PC-9 (cell line): ENCODE measurements at regions not wholly inside any gene's neighbourhood (a gene's known extent, or its start where the extent isn't known, plus 50 kb on each side); places are given as distances from the start of the nearest gene placed in this dataset.

Experiments
- BruUV-seq: library from RNA; stranded (reverse); fragments of 400-500 nt; replicated peaks from 2 replicates; lab custom pipeline; 2021; lab: Mats Ljungman, UMichigan
- CTCF ChIA-PET: fragments of 300-600 bp; sonication (Branson Sonifier 250); formaldehyde crosslinking; loops from one replicate; lab custom pipeline; 2022; ENCODE audit warnings: antibody characterized with exemption; lab: Charles Lee
- POLR2A ChIA-PET: fragments of 300-600 bp; sonication (Branson Sonifier 250); formaldehyde crosslinking; loops from one replicate; lab custom pipeline; 2022; ENCODE audit warnings: antibody characterized with exemption; ENCODE audit not compliant: unreplicated experiment; lab: Charles Lee
- DNase-seq, 2 experiments: peaks; one replicate each; pipeline versions ENCODE4 v3.0.0 to v3.0.0-alpha.2; 2015 to 2022; ENCODE audit warnings: mixed read lengths in 1 of 2
- H2AFZ ChIP-seq: fragments of 200-600 bp; sonication (generic); 2 replicates; pipeline ENCODE4 v1.8.1; 2017; ENCODE audit warnings: antibody characterized with exemption
- H3F3A ChIP-seq: fragments of 200-600 bp; sonication (generic); 2 replicates; pipeline ENCODE4 v1.8.1; 2017; ENCODE audit warnings: antibody characterized with exemption, mild to moderate bottlenecking, low read depth; ENCODE audit not compliant: insufficient read depth
- H3K27ac ChIP-seq: fragments of 200-600 bp; sonication (generic); 2 replicates; pipeline ENCODE4 v1.6.1; 2016; ENCODE audit warnings: mixed run types
- H3K27me3 ChIP-seq: fragments of 200-600 bp; sonication (generic); 2 replicates; pipeline ENCODE4 v1.6.1; 2016; ENCODE audit warnings: low read depth, mixed run types; ENCODE audit not compliant: insufficient read depth
- H3K36me3 ChIP-seq: fragments of 200-600 bp; sonication (generic); 2 replicates; pipeline ENCODE4 v1.6.1; 2016; ENCODE audit warnings: low read depth, mixed run types
- H3K4me1 ChIP-seq: fragments of 200-600 bp; sonication (generic); replicated peaks from 2 replicates; pipeline ENCODE4 v1.6.1; 2016; ENCODE audit warnings: mixed run types; ENCODE audit not compliant: insufficient read depth
- H3K4me2 ChIP-seq: fragments of 200-600 bp; sonication (generic); 2 replicates; pipeline ENCODE4 v1.6.1; 2017; ENCODE audit warnings: mixed run types
- H3K4me3 ChIP-seq: fragments of 200-600 bp; sonication (generic); 2 replicates; pipeline ENCODE4 v1.6.1; 2016; ENCODE audit warnings: mixed run types
- H3K79me2 ChIP-seq: fragments of 200-600 bp; sonication (generic); 2 replicates; pipeline ENCODE4 v1.6.1; 2017; ENCODE audit warnings: low read depth, mixed run types
- H3K9me2 ChIP-seq: fragments of 200-600 bp; sonication (generic); 2 replicates; pipeline ENCODE4 v1.8.1; 2017; ENCODE audit warnings: mild to moderate bottlenecking; ENCODE audit not compliant: insufficient read depth
- H3K9me3 ChIP-seq: fragments of 200-600 bp; sonication (generic); 2 replicates; pipeline ENCODE4 v1.8.1; 2016; ENCODE audit warnings: low read depth; ENCODE audit not compliant: insufficient read depth
- H4K20me1 ChIP-seq: fragments of 200-600 bp; sonication (generic); 2 replicates; pipeline ENCODE4 v1.8.1; 2017; ENCODE audit not compliant: insufficient read depth
- CTCF ChIP-seq: fragments of 200-600 bp; sonication (generic); conservative IDR thresholded peaks from 2 replicates; pipeline ENCODE4 v1.6.1; 2017; ENCODE audit warnings: mixed run types, antibody characterized with exemption, mild to moderate bottlenecking, moderate library complexity
- EZH2 ChIP-seq: fragments of 200-600 bp; sonication (generic); IDR thresholded peaks from 2 replicates; pipeline ENCODE4 v1.8.0; 2017; ENCODE audit warnings: antibody characterized with exemption, low read depth
- intact Hi-C: fragments of 100-400 bp; cut with micrococcal nuclease; formaldehyde crosslinking; loops from one replicate; pipeline ENCODE4 v1.10.0; 2022; ENCODE audit not compliant: unreplicated experiment

- Histone ChIP-seq H3K9me3 (no peaks in the 10 kb centered on the region), H3K27me3 (no peaks in the 10 kb centered on the region), H3K9me2 (no peaks in the 10 kb centered on the region; the same call in 1 of the 2 replicates), H3K36me3 (no peaks in the 10 kb centered on the region), H3F3A (no peaks in the 10 kb centered on the region), H2AFZ (no peak overlapping the region), H3K79me2 (no peaks in the 10 kb centered on the region), H3K4me3 (no peak overlapping the region), H3K4me2 (no peak overlapping the region), H3K4me1 (no peaks in the 10 kb centered on the region), H4K20me1 (peaks cover 7% of the 10 kb centered on the region; the same call in 1 of the 2 replicates), H3K27ac (no peak overlapping the region)
- intact Hi-C loops = no loop called here
- ChIA-PET POLR2A (no interaction called here), CTCF (no interaction called here)
- no TSS peak for BruUV-seq
- TF ChIP-seq CTCF (no peak), EZH2 (no peak)
- DNase-seq = no peak
These were observed 1096.2 kb upstream of the EPHA6 start for GRCh38 chr3:95718168-95718567.

GRCh38 chr3:95719481-95719880 lies 1094.9 kb upstream of the EPHA6 start:
- TF ChIP-seq EZH2 (no peak), CTCF (no peak)
- POLR2A ChIA-PET = no interaction called here
- H3K9me2 ChIP-seq = no peaks in the 10 kb centered on the region; the same call in 1 of the 2 replicates
- H3K79me2 ChIP-seq = no peaks in the 10 kb centered on the region
- no peaks in the 10 kb centered on the region for H3K27me3 ChIP-seq
- no peak overlapping the region for H3K4me2 ChIP-seq
- intact Hi-C loops = no loop called here
- H3K36me3 ChIP-seq = no peaks in the 10 kb centered on the region
- DNase-seq = no peak
- no peak overlapping the region for H3K27ac ChIP-seq
- no peaks in the 10 kb centered on the region for H3K9me3 ChIP-seq
- peaks cover 7% of the 10 kb centered on the region; the same call in 1 of the 2 replicates for H4K20me1 ChIP-seq
- no peak overlapping the region for H3K4me3 ChIP-seq
- H2AFZ ChIP-seq = no peak overlapping the region
- H3K4me1 ChIP-seq = no peaks in the 10 kb centered on the region
- H3F3A ChIP-seq = no peaks in the 10 kb centered on the region
- no TSS peak for BruUV-seq
- CTCF ChIA-PET = no interaction called here

GRCh38 chr3:95721938-95722337 lies 1092.5 kb upstream of the EPHA6 start:
- no peaks in the 10 kb centered on the region for H3F3A ChIP-seq
- no peaks in the 10 kb centered on the region for H3K9me2 ChIP-seq
- H3K27ac ChIP-seq = no peak overlapping the region
- H3K36me3 ChIP-seq = no peaks in the 10 kb centered on the region
- ChIA-PET POLR2A (no interaction called here), CTCF (no interaction called here)
- no peaks in the 10 kb centered on the region; the same call in 1 of the 2 replicates for H4K20me1 ChIP-seq
- no peaks in the 10 kb centered on the region for H3K4me1 ChIP-seq
- H3K4me2 ChIP-seq = no peak overlapping the region
- no TSS peak for BruUV-seq
- no peak overlapping the region for H2AFZ ChIP-seq
- no peaks in the 10 kb centered on the region for H3K79me2 ChIP-seq
- DNase-seq = no peak
- H3K9me3 ChIP-seq = no peaks in the 10 kb centered on the region
- no peaks in the 10 kb centered on the region for H3K27me3 ChIP-seq
- intact Hi-C loops = no loop called here
- H3K4me3 ChIP-seq = no peak overlapping the region
- TF ChIP-seq EZH2 = no peak
- TF ChIP-seq CTCF = no peak
